ENCODE measurements at regions not wholly inside any gene's neighbourhood (a gene's known extent, or its start where the extent isn't known, plus 50 kb on each side); places are given as distances from the start of the nearest gene placed in this dataset.

GRCh38 chr13:26878438-26878837 lies 117.9 kb upstream of the GPR12 start:
- no peak for TF ChIP-seq POLR2A (IDR thresholded peaks at IDR 0.05)
- no peak for TF ChIP-seq CTCF (IDR thresholded peaks at IDR 0.05)
